HG03342 (cell line): ENCODE measurements at regions not wholly inside any gene's neighbourhood (a gene's known extent, or its start where the extent isn't known, plus 50 kb on each side); places are given as distances from the start of the nearest gene placed in this dataset.
"Not testable (repeated sequence)": the region's sequence is repeated elsewhere in the genome, so short reads cannot be mapped to it uniquely, and the experiment has no call there.

Experiments
- ATAC-seq: cut with Tn5 transposase; IDR thresholded peaks from one replicate; pipeline ENCODE4 v1.9.1; 2021; ENCODE audit warnings: mild to moderate bottlenecking, moderate library complexity; ENCODE audit not compliant: unreplicated experiment

DNA sequence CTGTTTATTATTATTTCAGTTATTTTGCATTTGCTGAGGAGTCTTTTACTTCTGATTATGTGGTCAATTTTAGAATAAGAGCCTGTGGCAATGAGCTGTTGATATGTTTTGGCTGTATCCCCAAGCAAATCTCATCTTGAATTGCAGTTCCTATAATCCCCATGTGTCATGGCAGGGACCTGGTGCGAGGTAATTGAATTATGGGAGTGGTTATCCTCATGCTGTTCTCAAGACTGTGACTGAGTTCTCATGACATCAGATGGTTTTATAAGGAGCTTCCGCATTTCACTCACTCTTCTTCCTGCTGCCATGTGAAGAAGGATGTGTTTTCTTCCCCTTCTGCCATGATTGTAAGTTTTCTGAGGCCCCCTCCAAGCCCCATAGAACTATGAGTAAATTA, 114.9 kb upstream of the SLCO6A1 start:
- no peak for ATAC-seq

DNA sequence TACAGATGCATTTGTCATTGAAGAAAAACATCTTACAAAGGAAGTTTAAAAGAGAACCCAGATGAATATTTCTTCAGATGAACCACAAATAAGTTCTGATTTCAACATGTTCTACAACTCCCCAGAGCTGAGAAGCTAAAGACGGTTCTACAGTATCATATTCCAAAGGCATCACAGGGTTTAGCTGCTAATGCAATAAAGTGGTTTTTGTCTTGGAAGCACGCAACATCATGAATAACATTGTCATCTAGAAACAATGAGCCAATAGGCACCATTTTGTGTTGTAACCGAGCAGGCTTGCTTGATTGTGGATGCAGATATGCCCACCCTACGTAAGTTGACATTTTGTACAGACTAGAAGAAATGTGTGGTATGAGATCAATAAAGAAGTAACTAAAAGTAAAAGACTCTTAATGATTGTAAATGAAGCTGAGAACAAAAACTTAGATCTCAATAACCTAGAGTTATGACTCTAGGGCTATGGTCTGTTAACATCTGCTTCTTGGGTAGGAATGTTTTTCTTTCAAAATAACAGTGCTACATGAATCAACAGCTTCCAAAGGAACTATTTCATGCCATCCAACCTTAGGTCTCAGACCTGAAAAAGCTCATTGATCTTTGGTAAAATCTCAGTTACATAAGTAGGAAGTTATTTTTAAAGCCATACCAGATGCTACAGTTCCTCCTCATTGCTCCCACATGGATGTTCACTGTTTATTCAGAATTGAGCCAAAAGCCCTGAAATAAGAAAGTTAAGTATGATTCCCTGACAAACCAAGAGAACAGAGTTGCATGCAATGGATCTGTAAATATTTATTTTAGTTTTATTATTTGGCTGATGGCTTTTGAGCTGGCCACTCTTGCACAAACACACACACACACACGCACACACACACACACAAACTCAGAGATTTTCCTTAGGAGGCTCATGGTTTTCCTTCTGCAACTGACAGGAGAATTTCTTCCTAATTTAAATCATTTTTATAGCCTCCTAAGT, 118.7 kb upstream of the SLCO6A1 start:
- no peak for ATAC-seq

DNA sequence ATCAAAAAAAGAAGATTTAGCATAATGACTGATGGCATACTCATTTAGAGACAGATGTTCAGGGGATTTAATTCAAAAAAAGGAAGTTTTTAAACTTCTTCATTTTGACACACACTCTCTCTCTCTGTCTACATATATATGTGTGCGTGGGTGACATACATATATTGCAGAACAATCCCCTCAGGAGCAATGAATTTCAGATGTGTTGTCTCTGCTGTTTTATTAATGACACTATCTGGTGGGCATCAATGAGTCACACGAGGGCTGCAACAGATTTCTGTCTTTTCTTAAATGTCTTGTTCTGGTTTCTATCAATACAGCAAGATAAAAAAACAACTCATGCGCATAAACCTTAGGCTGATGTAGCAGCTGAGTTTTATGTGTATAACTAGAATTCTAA, 123.5 kb upstream of the SLCO6A1 start:
- no peak for ATAC-seq

DNA sequence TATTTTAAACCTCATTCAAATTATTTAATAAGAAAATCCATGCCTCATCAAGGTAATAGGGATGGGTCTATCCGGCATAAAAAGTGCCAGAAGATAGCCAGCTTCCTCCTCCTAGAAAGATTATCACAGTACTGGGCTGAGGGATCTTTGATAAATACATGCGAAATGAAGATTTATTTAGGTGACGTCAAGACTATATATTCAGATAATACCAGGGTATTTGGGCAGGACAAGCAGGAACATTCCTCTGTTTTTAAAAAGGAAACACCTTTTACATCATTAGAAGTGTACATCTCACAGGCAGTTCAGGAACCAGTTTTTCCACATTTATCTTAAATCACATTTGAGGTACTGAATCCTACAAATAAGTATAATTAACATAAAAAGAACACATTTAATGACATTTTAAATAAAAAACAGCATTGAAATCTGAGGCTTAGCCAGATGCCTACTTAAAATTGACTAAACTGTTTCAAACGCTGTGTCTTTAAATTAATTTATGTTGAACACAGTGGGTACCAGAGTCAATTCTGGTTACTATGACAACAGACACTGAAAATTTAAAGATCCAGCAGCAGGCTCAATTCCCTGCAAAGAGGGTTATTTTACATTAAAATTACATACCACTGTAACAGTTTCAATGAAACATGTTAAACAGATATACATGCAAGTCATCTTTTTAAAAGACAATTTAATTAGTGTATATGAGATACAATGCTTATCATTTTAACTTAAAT, 124.7 kb upstream of the SLCO6A1 start:
- ATAC-seq: no peak

DNA sequence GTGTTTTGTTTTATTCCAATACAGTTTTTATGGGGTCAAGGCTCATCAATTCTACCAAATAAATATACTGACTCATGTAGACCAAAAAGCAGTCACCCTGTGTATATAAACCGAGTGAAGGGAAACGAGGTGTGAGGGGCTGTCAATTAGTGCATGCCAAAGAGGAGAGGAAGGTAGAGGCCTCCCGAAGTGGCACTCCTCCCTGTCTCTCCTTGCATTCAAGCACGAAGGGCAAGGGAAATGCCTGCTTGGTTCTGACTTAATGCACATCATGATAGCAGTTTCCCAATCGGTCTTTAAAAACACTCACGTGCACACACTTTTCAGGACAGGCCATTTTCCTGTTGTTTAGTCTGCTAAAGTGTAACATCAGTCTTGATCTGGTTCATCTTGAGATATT, 125.6 kb upstream of the SLCO6A1 start:
- no peak for ATAC-seq

DNA sequence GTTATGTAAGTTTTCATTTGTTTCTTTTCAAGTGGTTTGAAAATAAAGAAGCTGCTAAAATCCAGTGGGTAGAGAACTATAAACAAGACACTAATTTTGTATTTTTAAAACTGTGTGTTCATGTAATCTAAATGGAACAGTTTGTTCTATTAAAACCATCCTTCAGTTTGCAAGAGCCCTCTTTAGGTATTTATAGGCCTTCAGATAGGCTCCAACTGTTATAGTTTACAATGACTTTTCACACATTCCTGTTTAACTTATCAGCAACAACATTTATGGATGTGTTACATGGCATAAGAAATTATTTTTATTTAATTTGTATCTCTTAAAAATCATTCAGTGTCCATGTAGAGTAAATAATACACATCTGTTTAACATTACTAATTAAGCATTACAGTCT, 126.7 kb upstream of the SLCO6A1 start:
- no peak for ATAC-seq

DNA sequence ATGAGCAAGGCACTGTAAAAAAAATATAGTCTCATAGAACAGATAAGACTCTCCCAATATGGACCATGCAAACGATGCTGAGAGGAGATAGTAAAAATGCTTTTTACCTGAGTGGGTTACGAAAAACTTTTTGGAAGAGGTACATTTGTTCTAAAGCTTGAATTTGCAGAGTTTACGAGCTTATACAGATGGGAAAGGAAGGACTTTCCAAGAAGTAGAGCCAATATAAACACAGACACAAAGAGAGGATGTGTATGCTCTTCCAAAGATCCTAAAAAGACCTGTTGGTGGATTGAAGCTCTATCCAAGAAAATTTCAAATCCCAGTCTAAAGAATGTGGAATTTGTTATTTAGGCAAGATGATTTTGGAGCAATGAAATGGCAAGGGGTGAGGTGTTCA, 127.1 kb upstream of the SLCO6A1 start:
- ATAC-seq: no peak

DNA sequence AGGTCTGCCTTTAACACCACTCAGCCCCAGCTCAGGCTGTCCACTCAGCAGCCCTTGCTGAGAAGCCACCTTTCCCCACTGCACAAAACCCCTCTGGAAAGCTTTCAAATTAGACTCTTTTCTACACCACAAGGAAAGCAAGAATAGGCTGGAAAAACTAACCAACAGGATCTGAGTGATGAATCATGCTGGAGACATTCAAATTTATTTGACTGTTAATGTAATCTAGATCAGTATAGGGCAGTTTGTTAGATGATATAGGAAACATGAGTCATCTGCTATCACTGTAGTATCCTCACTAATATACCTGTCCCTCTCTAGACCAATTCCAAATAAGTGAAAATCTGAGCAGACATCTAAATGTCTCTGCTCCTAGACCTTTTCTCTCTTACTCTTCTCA, 127.8 kb upstream of the PAM start:
- ATAC-seq: no peak

DNA sequence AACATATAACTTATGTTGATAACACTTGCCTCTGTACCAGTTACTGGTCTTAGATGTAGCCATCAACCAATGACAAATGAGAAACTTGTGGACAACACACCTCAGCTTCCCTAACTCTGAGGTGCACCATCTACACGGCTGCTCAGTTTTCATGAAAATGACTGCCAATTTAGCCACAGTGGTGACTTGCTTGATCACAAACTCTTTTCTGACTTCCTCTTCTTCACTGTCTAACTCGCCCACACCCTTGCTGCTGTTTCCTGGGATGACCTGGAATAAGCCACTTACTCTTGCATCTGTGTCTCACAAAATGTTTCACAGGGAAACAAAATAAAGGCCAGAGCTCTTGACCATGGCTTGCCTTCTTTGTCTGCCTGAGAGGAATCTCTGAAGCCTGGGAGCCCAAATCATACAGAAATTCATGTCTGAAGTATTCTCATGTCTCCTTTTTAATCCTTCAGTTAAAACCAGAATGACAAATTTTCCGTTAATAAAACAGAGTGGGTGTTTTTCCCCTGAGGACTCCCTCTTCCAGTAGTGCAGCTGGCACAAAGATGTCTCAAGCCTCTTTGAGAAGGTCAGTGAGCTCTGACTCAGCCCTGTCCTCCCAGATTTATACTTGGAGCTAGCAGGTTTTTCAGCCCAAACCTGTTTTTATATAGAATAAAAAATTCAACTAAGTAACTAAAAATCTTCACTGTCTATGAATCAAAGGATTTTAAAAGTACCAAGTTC, 126.5 kb upstream of the PAM start:
- ATAC-seq: no peak

DNA sequence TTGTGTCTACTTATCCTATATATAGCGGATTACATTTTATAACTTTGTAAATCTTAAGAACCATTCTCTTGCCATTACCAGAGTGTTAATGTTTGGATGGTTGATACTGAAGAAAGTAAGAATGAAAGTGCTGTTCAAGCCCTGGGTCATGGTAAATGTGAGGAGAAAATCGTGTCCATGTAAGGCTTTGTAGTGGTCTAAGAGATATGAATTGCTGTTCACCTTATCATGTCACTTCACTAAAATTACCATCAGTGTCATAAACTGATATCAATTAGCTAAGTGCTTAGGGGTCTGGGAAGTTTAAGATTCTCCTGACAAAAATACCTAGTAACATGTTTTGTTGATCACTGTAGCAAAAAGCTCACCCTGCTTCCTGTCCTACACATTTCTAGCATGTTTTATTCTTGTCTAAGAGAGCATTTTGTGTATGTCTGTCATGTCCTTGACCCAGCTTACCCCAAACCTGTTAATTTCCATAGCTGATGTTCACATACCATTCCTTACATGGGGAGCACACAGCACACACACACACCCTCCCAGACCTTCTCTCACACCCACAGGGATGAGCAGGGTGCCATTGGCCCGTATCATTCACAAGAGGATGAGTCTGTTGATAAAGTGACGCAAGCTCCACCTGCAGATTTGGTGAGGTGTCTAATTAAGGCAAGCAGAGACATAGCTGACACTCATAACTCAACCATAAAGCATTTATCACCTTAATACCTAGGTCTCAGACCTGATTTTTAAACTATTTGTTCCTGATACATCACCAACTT, 125.1 kb upstream of the PAM start:
- ATAC-seq: no peak

DNA sequence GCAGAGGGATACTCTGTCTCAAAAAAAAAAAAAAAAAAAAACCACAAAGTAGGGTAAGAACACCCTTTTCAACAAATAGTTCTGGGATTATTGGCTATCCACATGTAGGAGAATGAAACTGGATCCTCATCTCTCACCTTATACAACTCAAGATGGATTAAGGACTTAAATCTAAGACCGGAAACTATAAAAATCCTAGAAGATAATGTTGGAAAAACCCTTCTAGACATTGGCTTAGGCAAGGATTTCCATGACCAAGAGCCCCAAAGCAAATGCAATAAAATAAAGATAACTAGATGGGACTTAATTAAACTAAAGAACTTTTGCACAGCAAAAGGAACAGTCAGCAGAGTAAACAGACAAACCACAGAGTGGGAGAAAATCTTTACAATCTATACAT, 119.7 kb upstream of the PAM start:
- ATAC-seq: not testable (repeated sequence)

DNA sequence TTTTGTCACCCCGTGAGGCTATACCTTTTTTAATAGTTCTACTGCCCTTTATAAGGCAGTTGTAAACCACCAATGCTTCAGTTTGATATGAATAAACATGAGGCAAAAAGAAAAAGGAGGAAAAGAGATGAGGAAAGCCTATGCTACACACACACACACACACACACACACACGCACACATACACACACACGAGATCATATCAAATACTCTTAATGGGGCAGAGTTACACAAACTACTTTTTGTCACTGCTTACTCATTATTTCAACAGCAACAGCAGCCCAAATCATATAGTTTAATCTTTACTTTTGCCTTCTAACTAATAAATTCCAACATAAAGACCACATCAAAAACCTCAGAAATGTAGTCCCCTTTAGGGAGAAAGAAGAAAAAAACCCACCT, 116.8 kb upstream of the PAM start:
- no peak for ATAC-seq

DNA sequence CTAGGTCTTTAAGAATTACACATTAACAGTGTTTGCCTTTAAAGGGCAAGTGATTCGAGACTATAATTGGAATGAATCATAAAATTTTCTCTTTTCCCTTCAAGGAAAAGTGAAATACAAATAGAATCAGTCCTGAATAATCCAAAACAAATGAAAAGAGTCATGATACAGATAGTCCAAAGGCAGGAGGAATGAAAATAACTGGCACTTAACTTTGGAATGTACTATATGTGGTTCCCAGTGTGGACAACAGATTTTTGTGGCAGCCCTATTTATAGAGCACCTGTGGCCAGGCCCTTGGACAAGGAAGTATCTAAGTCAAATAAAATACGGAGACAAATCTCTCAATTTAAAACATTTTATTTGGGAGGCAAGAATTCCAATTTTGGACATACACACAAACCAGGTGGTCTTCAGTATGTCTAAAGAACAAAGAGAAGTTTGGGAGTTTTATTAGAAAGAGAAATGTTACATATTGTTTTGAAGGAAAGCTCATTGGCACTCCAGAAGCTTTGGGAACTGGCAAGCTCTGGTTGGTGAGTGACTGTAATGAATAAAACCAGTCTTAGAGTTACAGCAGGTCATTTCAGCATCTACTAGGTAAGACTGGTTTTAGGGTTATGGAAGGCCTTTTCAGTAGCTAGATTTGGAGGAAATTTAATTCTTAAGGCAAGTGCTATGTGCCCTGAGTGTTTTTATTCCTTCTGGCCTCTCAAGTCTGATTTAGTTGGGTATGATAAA, 116.0 kb upstream of the PAM start:
- no peak for ATAC-seq

DNA sequence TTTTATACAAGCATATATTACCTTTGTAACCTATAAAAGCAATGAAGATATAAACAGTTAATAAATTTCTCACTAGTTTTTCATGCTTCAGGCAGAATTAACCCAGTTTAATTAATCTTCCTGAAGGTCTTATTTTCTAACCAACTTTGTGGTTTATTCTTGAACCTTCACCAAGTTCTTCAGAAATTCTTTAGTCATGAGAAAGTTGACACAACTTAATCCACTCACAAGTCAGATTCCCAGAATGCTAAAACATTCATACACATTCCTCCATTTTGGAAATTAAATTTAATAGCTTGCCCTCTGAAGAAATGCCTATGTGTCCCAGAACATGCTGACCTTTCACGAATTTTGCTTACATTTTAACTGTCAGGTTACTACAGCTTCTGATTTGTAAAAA, 105.4 kb upstream of the PAM start:
- no peak for ATAC-seq

DNA sequence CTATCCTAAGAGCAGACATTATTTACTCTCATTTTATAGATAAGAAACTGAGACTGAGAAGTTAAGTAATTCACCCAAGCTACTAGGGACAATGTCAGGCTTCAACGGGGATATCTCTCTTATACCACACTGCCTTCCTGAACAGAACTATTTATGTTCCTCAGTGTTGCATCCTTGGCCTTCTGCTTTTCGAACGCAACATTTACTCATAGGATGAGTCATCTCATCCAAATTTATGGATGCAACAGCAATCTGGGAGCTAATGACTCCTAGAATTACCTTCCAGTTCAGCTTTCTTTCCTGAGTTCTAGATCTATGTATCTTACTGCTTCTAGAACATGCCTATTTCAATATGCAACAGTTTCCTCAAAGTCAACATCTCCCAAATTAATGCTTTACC, 103.6 kb upstream of the PAM start:
- no peak for ATAC-seq

DNA sequence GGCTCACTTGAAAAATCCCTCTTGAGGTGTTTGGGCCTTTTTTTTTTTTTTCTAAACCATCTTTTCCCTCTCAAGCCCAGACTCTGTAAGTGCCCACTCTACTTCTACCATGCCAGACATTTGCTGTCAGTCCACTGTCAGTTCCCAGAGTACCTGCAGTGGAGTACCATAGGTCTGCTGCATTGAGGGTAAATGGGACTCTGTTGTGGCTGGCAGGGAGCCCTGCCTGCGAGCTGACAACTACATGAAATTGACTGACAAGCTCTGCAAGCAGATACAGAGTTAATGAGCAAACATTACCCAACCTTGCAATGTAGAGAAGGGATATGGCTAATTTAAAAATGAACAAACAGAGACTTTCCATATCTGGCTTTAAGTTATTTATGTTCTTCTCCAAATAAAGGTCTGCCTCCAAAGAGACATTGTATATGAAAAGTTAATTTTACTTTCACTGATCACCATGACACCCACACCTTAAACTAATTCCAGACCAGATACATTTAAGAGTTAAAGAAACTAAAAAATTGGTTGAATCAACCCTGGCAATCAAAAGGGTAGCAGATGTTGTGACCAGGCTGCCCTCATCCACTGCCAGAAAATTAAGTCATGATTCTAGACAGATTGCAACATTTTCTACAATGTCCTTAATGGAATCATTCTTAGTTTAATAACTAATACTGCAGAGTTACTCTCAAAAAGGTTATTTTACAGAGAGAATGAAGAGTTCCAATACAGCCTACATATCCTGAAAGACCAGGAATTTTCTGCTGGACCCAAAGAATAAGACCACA, 100.4 kb upstream of the PAM start:
- ATAC-seq: no peak

DNA sequence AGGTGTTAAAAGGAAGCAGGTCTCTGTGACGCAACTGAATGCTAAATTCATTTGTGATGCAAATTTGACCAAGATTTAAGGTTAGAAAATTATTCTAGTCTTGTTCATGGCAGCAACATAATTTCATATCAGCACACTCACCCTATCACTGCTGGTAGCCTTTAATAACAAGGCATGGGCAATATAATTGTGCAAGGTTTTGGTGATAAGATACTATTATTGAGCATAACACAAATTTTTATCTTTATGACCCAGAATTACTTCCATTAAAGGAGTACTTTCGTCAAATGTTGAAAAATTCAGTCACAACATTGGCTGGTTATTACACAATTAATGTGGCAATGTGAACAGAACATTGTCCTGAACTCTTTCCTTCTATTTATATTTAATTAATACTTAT, 96.0 kb upstream of the PAM start:
- no peak for ATAC-seq

DNA sequence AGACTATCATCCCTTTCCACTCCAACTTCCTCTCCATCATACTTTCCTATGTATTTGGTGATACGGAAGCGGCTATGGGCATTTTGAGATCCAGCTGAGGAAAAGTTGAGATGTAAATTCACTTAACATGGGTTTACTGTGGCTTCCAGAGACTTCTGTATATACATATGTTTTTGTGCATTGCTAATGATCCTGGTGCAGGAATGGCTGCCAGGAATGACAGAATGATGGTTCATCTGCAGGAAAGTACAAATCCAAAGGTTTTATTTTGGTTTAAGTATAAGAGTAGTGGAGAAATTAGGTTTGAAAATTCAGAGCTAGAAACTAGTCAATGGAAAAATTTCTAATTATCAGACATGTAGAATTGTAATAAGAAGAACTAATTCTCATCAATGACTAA, 95.0 kb upstream of the PAM start:
- no peak for ATAC-seq
